Erythroblast (primary cell): ENCODE measurements at regions not wholly inside any gene's neighbourhood (a gene's known extent, or its start where the extent isn't known, plus 50 kb on each side); places are given as distances from the start of the nearest gene placed in this dataset.

Experiments used
- GATA1 ChIP-seq: IDR thresholded peaks from 2 replicates; pipeline ENCODE4 v1.6.1; 2011; ENCODE audit warnings: low read depth, mild to moderate bottlenecking, control low read depth, low read length, moderate library complexity
- POLR2A ChIP-seq: IDR thresholded peaks from 2 replicates; pipeline ENCODE4 v1.6.1; 2011; ENCODE audit warnings: mild to moderate bottlenecking, low read length

DNA sequence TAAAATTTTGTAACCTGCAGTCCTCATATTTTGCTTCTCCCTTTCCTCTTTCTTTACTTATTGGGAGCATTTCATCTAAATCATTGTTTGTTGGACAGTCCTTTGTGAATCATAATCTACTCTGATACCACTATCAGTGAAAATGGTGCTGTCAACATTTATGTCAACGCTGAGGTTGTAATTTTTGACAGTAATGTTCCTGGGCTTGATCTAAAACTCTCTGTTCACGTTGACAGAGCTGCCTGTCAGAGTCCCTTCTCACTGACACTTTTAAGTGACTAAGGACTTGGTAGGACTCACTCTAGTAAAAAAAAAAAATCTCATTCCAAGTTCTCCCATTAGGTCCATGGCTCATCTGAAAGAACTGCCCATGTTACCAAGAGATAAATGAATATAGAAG, 1640.8 kb upstream of the PIK3C3 start:
- no peak for TF ChIP-seq POLR2A
- no peak for TF ChIP-seq GATA1
